ENCODE measurements at regions not wholly inside any gene's neighbourhood (a gene's known extent, or its start where the extent isn't known, plus 50 kb on each side); places are given as distances from the start of the nearest gene placed in this dataset.

GRCh38 chr14:22448035-22448904 is 140.8 kb downstream of the DAD1 start:
- Mint-ChIP-seq H3K27ac (no peak overlapping the region), H3K36me3 (no peaks in the 10 kb centered on the region), H3K27me3 (no peaks in the 10 kb centered on the region), H3K9me3 (no peaks in the 10 kb centered on the region), H3K4me3 (no peak overlapping the region), H3K4me1 (peaks cover 0 to 3% (median 0%) of the 10 kb centered on the region in 3 donors)
- CTCF ChIA-PET: no interaction called here
- Histone ChIP-seq H3K27ac (ENCODE audit: low read length) (no peak overlapping the region), H3K36me3 (ENCODE audit: control insufficient read depth in 2 of 2, extremely low read depth in 1 of 2, insufficient read depth in 1 of 2, low read length in 1 of 2) (no peaks in the 10 kb centered on the region), H3K27me3 (replicated peaks in 1 of 2; ENCODE audit: control insufficient read depth in 2 of 2, extremely low read depth in 1 of 2, insufficient read depth in 2 of 2, low read length in 1 of 2) (no peaks in the 10 kb centered on the region), H3K4me1 (ENCODE audit: control insufficient read depth in 1 of 2, extremely low read depth in 1 of 2, insufficient read depth in 2 of 2, low read length in 2 of 2) (no peaks in the 10 kb centered on the region), H3K9me3 (no peaks in the 10 kb centered on the region), H3K4me3 (ENCODE audit: control insufficient read depth in 1 of 2, extremely low read depth in 1 of 2, low read length in 1 of 2) (no peak overlapping the region)
- ATAC-seq (replicated peaks in 1 of 4) (no peak), DNase-seq (peak in 1 of 35 experiments; percentile 19)
- no CpG with 5 or more reads among the region's 10 CpGs for WGBS (ENCODE audit: insufficient coverage)
- POLR2A ChIA-PET: no interaction called here

DNA sequence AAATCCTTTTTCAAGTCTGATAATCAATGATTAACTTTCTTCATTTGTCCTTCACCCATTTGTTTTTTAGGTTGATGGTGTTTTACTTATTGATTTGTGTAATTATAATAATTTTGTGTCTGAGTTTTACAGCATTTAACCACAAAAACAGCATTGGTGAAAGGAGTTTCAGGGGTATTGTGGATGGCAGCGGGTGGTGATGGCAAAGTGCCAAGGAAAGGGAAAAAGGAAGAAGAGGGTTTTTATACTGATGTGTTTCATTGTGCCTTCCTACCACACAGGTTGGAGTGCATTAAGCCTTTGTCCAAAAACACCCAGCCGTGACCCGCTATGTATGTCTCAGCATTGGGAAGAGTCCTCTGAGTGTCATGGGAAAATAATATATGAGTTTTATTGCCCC is 150.3 kb downstream of the DAD1 start:
- H3K27me3 Mint-ChIP-seq: no peaks in the 10 kb centered on the region
- ChIA-PET CTCF (no interaction called here), POLR2A (no interaction called here)
- H3K27ac Mint-ChIP-seq: no peak overlapping the region
- Histone ChIP-seq H3K9me3 (no peaks in the 10 kb centered on the region), H3K27ac (ENCODE audit: low read length) (no peak overlapping the region), H3K4me3 (ENCODE audit: control insufficient read depth in 1 of 2, extremely low read depth in 1 of 2, low read length in 1 of 2) (no peak overlapping the region), H3K4me1 (ENCODE audit: control insufficient read depth in 1 of 2, extremely low read depth in 1 of 2, insufficient read depth in 2 of 2, low read length in 2 of 2) (no peaks in the 10 kb centered on the region), H3K27me3 (replicated peaks in 1 of 2; ENCODE audit: control insufficient read depth in 2 of 2, extremely low read depth in 1 of 2, insufficient read depth in 2 of 2, low read length in 1 of 2) (no peaks in the 10 kb centered on the region), H3K36me3 (ENCODE audit: control insufficient read depth in 2 of 2, extremely low read depth in 1 of 2, insufficient read depth in 1 of 2, low read length in 1 of 2) (no peaks in the 10 kb centered on the region)
- no CpG with 5 or more reads among the region's 3 CpGs for WGBS (ENCODE audit: insufficient coverage)
- DNase-seq: no peak
- H3K36me3 Mint-ChIP-seq: no peaks in the 10 kb centered on the region
- no peak overlapping the region for H3K4me3 Mint-ChIP-seq
- H3K9me3 Mint-ChIP-seq: no peaks in the 10 kb centered on the region
- no peak for ATAC-seq (replicated peaks in 1 of 4)
- H3K4me1 Mint-ChIP-seq: no peaks in the 10 kb centered on the region

GRCh38 chr14:22434901-22435550 is 154.0 kb downstream of the DAD1 start:
- H3K4me1 ChIP-seq (ENCODE audit: control insufficient read depth in 1 of 2, extremely low read depth in 1 of 2, insufficient read depth in 2 of 2, low read length in 2 of 2): peaks cover 0 to 2% of the 10 kb centered on the region in 2 experiments
- ChIA-PET CTCF (no interaction called here), POLR2A (no interaction called here)
- Mint-ChIP-seq H3K4me3 (no peak overlapping the region), H3K4me1 (peaks cover 0 to 3% (median 0%) of the 10 kb centered on the region in 3 donors), H3K27me3 (no peaks in the 10 kb centered on the region), H3K36me3 (no peaks in the 10 kb centered on the region), H3K27ac (no peak overlapping the region), H3K9me3 (no peaks in the 10 kb centered on the region)
- no peaks in the 10 kb centered on the region for H3K27me3 ChIP-seq (replicated peaks in 1 of 2; ENCODE audit: control insufficient read depth in 2 of 2, extremely low read depth in 1 of 2, insufficient read depth in 2 of 2, low read length in 1 of 2)
- ATAC-seq (replicated peaks in 1 of 4) (no peak), DNase-seq (peak in 1 of 35 experiments; percentile 8)
- no CpG with 5 or more reads among the region's 6 CpGs for WGBS (ENCODE audit: insufficient coverage)
- no peaks in the 10 kb centered on the region for H3K36me3 ChIP-seq (ENCODE audit: control insufficient read depth in 2 of 2, extremely low read depth in 1 of 2, insufficient read depth in 1 of 2, low read length in 1 of 2)
- H3K27ac ChIP-seq (ENCODE audit: low read length): no peak overlapping the region
- H3K9me3 ChIP-seq: no peaks in the 10 kb centered on the region
- H3K4me3 ChIP-seq (ENCODE audit: control insufficient read depth in 1 of 2, extremely low read depth in 1 of 2, low read length in 1 of 2): no peak overlapping the region

DNA sequence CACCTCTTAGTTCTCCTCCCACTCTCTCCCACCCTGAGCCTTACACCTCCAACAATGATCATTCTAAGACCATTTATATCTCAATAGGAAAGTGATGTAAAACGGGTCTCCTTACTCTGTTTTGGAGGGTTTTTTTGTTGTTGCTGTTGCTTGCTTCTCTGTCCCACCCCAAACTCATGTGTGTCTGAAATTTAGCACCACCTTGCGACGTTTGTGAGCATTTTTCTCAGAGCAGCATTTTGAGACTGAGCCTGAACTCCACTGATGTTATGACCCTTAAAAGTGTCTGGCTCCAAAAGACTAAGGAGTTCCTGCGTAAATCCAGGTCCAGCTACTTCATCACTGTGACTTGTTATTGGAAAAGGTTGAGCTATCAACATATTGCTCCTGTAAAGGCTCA is 155.0 kb downstream of the DAD1 start:
- Histone ChIP-seq H3K4me1 (ENCODE audit: control insufficient read depth in 1 of 2, extremely low read depth in 1 of 2, insufficient read depth in 2 of 2, low read length in 2 of 2) (peaks cover 0 to 2% of the 10 kb centered on the region in 2 experiments), H3K27me3 (replicated peaks in 1 of 2; ENCODE audit: control insufficient read depth in 2 of 2, extremely low read depth in 1 of 2, insufficient read depth in 2 of 2, low read length in 1 of 2) (no peaks in the 10 kb centered on the region), H3K4me3 (ENCODE audit: control insufficient read depth in 1 of 2, extremely low read depth in 1 of 2, low read length in 1 of 2) (no peak overlapping the region), H3K36me3 (ENCODE audit: control insufficient read depth in 2 of 2, extremely low read depth in 1 of 2, insufficient read depth in 1 of 2, low read length in 1 of 2) (no peaks in the 10 kb centered on the region), H3K27ac (ENCODE audit: low read length) (no peak overlapping the region), H3K9me3 (no peaks in the 10 kb centered on the region)
- Mint-ChIP-seq H3K4me1 (peaks cover 0 to 3% (median 0%) of the 10 kb centered on the region in 3 donors), H3K4me3 (no peak overlapping the region), H3K27me3 (no peaks in the 10 kb centered on the region), H3K36me3 (no peaks in the 10 kb centered on the region), H3K9me3 (no peaks in the 10 kb centered on the region), H3K27ac (no peak overlapping the region)
- no peak for ATAC-seq (replicated peaks in 1 of 4)
- POLR2A ChIA-PET: no interaction called here
- CTCF ChIA-PET: no interaction called here
- no CpG with 5 or more reads among the region's 4 CpGs for WGBS (ENCODE audit: insufficient coverage)
- no peak for DNase-seq

DNA sequence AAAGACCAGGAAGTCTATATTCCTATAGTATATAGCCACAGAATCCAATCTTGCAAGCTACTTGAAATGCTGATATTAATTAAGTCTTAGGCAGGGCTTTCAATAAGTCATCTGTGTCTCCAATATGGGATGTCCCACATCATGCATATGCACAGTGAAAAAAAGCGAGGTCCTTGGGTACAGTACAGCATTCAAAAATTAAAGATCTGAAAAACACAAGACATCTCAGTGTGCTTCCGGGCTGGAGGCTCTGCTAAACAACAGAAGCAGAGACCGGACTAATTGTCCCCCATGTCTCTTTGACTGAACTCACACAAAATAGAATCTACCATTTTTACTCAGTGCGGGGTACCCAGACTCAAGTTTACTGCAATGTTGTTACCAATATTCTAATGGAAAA is 156.0 kb downstream of the DAD1 start:
- Mint-ChIP-seq H3K27ac (no peak overlapping the region), H3K4me3 (no peak overlapping the region), H3K27me3 (no peaks in the 10 kb centered on the region), H3K9me3 (no peaks in the 10 kb centered on the region), H3K4me1 (peaks cover 0 to 3% (median 0%) of the 10 kb centered on the region in 3 donors), H3K36me3 (no peaks in the 10 kb centered on the region)
- no peaks in the 10 kb centered on the region for H3K36me3 ChIP-seq (ENCODE audit: control insufficient read depth in 2 of 2, extremely low read depth in 1 of 2, insufficient read depth in 1 of 2, low read length in 1 of 2)
- H3K9me3 ChIP-seq: no peaks in the 10 kb centered on the region
- no peak overlapping the region for H3K4me3 ChIP-seq (ENCODE audit: control insufficient read depth in 1 of 2, extremely low read depth in 1 of 2, low read length in 1 of 2)
- ChIA-PET POLR2A (no interaction called here), CTCF (no interaction called here)
- ATAC-seq (replicated peaks in 1 of 4): no peak
- no peaks in the 10 kb centered on the region for H3K27me3 ChIP-seq (replicated peaks in 1 of 2; ENCODE audit: control insufficient read depth in 2 of 2, extremely low read depth in 1 of 2, insufficient read depth in 2 of 2, low read length in 1 of 2)
- peaks cover 0 to 2% of the 10 kb centered on the region in 2 experiments for H3K4me1 ChIP-seq (ENCODE audit: control insufficient read depth in 1 of 2, extremely low read depth in 1 of 2, insufficient read depth in 2 of 2, low read length in 2 of 2)
- no peak for DNase-seq
- no peak overlapping the region for H3K27ac ChIP-seq (ENCODE audit: low read length)
- WGBS (ENCODE audit: insufficient coverage): no CpG with 5 or more reads among the region's 4 CpGs

GRCh38 chr14:22432348-22432976 is 156.6 kb downstream of the DAD1 start:
- no CpG with 5 or more reads among the region's 4 CpGs for WGBS (ENCODE audit: insufficient coverage)

More at GRCh38 chr14:22432348-22432976, 156.6 kb downstream of the DAD1 start:
- Mint-ChIP-seq H3K36me3 (no peaks in the 10 kb centered on the region), H3K27ac (no peak overlapping the region), H3K4me3 (no peak overlapping the region), H3K27me3 (no peaks in the 10 kb centered on the region), H3K4me1 (peaks cover 0 to 3% (median 0%) of the 10 kb centered on the region in 3 donors), H3K9me3 (no peaks in the 10 kb centered on the region)
- Histone ChIP-seq H3K9me3 (no peaks in the 10 kb centered on the region), H3K27ac (ENCODE audit: low read length) (no peak overlapping the region), H3K36me3 (ENCODE audit: control insufficient read depth in 2 of 2, extremely low read depth in 1 of 2, insufficient read depth in 1 of 2, low read length in 1 of 2) (no peaks in the 10 kb centered on the region), H3K27me3 (replicated peaks in 1 of 2; ENCODE audit: control insufficient read depth in 2 of 2, extremely low read depth in 1 of 2, insufficient read depth in 2 of 2, low read length in 1 of 2) (no peaks in the 10 kb centered on the region), H3K4me1 (ENCODE audit: control insufficient read depth in 1 of 2, extremely low read depth in 1 of 2, insufficient read depth in 2 of 2, low read length in 2 of 2) (peaks cover 0 to 2% of the 10 kb centered on the region in 2 experiments), H3K4me3 (ENCODE audit: control insufficient read depth in 1 of 2, extremely low read depth in 1 of 2, low read length in 1 of 2) (no peak overlapping the region)
- CTCF ChIA-PET: no interaction called here
- DNase-seq: no peak
- ATAC-seq (replicated peaks in 1 of 4): peak in 1 of 4 experiments; percentile 32
- POLR2A ChIA-PET: no interaction called here

All from T-cell (primary cell).